ENCODE measurements at regions not wholly inside any gene's neighbourhood (a gene's known extent, or its start where the extent isn't known, plus 50 kb on each side); places are given as distances from the start of the nearest gene placed in this dataset.

GRCh38 chr13:63026285-63026797, 1610.7 kb upstream of the PCDH20 start:
- WGBS, 2 donors = 51 to 62% methylated on average over 3 of the region's 3 CpGs
- intact Hi-C loops (cut with DNase I) = no loop called here
- Histone ChIP-seq H3K4me3 (no peak overlapping the region), H3K9me3 (no peaks in the 10 kb centered on the region), H3K4me1 (no peaks in the 10 kb centered on the region), H3K36me3 (no peaks in the 10 kb centered on the region), H3K27me3 (no peaks in the 10 kb centered on the region), H3K27ac (no peak overlapping the region)
- no peak for TF ChIP-seq POLR2A (IDR thresholded peaks at IDR 0.05)
- TF ChIP-seq, protein P1, sequence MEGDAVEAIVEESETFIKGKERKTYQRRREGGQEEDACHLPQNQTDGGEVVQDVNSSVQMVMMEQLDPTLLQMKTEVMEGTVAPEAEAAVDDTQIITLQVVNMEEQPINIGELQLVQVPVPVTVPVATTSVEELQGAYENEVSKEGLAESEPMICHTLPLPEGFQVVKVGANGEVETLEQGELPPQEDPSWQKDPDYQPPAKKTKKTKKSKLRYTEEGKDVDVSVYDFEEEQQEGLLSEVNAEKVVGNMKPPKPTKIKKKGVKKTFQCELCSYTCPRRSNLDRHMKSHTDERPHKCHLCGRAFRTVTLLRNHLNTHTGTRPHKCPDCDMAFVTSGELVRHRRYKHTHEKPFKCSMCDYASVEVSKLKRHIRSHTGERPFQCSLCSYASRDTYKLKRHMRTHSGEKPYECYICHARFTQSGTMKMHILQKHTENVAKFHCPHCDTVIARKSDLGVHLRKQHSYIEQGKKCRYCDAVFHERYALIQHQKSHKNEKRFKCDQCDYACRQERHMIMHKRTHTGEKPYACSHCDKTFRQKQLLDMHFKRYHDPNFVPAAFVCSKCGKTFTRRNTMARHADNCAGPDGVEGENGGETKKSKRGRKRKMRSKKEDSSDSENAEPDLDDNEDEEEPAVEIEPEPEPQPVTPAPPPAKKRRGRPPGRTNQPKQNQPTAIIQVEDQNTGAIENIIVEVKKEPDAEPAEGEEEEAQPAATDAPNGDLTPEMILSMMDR (IDR thresholded peaks at IDR 0.05) = no peak
- no peak for DNase-seq

DNA sequence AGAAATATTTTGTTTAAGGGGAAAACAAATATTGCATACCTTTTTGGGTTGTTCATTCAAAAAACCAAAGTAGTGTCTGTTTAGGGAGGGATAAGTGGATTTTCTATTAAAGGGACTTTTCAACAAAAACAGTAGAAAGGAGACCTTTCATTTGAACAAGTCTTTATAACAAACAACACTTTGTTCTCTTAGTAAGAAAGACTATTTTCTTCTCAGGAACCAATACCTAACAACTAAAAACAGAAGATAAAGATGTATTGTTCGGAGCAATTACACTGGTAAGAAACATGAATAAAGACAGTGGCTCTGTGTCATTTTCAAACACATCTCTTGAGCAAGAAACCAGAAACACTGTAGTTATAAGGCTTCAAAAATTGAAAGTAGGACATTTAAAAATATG, 1610.1 kb upstream of the PCDH20 start:
- Histone ChIP-seq H3K27me3 (no peaks in the 10 kb centered on the region), H3K4me3 (no peak overlapping the region), H3K4me1 (no peaks in the 10 kb centered on the region), H3K9me3 (no peaks in the 10 kb centered on the region), H3K27ac (no peak overlapping the region), H3K36me3 (no peaks in the 10 kb centered on the region)
- 43 to 63% methylated on average over 1 of the region's 1 CpG for WGBS, 2 donors
- TF ChIP-seq POLR2A (IDR thresholded peaks at IDR 0.05) = no peak
- TF ChIP-seq, protein P1 (IDR thresholded peaks at IDR 0.05) = no peak
- intact Hi-C loops (cut with DNase I) = no loop called here
- no peak for DNase-seq

- intact Hi-C loops (cut with DNase I) = no loop called here
- TF ChIP-seq POLR2A (IDR thresholded peaks at IDR 0.05) = no peak
- TF ChIP-seq, protein P1 (IDR thresholded peaks at IDR 0.05) = no peak
- no peaks in the 10 kb centered on the region for H3K27me3 ChIP-seq
Observed at GRCh38 chr13:63024458-63024857, 1608.8 kb upstream of the PCDH20 start.

DNA sequence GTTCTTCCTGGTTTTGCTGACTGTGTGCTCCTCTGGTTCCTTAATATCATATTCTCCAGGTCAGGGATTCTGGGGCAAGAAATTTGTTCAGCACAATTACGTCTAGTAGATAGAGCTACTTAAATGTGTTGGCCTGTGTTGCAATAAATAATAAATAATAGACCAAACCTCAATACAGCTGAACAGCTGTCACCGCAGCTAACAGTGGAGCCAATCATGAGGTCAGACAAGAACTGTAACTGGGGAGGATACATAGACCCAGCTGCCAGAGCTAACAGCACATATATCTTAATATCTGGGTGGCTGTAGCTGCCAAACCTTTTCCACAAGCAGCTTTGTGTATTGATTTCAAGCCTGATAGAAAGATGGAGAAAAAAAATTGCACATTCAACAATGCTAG, 1596.3 kb upstream of the PCDH20 start:
- H3K27ac ChIP-seq = no peak overlapping the region
- no peaks in the 10 kb centered on the region for H3K4me1 ChIP-seq
- H3K27me3 ChIP-seq = no peaks in the 10 kb centered on the region
- no peak for DNase-seq
- peaks cover 0 to 21% (median 14%) of the 10 kb centered on the region in 3 donors for H3K9me3 ChIP-seq
- no peak overlapping the region for H3K4me3 ChIP-seq
- intact Hi-C loops (cut with DNase I) = no loop called here
- H3K36me3 ChIP-seq = no peaks in the 10 kb centered on the region
- no peak for TF ChIP-seq POLR2A (IDR thresholded peaks at IDR 0.05)
- TF ChIP-seq, protein P1 (IDR thresholded peaks at IDR 0.05) = no peak
- WGBS, 2 donors = 61 to 90% methylated on average over 2 of the region's 2 CpGs

More at GRCh38 chr13:63024458-63024857, 1608.8 kb upstream of the PCDH20 start:
- DNase-seq = no peak
- no peaks in the 10 kb centered on the region for H3K36me3 ChIP-seq
- WGBS, 2 donors = 54 to 60% methylated on average over 3 of the region's 3 CpGs
- H3K4me3 ChIP-seq = no peak overlapping the region
- no peak overlapping the region for H3K27ac ChIP-seq
- no peaks in the 10 kb centered on the region for H3K4me1 ChIP-seq
- H3K9me3 ChIP-seq = no peaks in the 10 kb centered on the region

DNA sequence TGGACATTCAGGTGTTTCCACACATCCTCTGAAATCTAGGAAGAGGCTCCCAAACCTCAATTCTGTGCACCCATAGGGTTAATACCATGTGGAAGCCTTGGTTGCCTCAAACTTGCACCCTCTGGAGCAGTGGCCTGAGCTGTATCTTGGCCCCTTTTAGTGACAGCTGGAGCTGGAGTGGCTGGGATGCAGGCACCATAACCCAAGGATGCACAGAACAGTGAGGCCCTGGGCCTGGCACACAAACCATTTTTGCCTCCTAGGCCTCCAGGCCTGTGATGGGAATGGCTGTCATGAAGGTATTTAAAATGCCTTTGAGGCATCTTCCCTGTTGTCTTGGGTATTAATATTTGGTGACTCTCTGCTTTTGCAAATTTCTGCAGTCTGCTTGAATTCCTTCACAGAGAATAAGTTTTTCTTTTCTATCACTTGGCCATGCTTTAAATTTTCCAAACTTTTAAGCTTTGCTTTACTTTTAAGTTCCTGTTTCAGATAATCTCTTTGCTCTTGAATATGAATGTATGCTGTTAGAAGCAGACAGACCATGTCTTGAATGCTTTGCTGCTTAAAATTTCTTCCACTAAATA, 1594.5 kb upstream of the PCDH20 start:
- Histone ChIP-seq H3K9me3 (peaks cover 0 to 19% (median 15%) of the 10 kb centered on the region in 3 donors), H3K27me3 (no peaks in the 10 kb centered on the region), H3K36me3 (no peaks in the 10 kb centered on the region), H3K4me3 (no peak overlapping the region), H3K4me1 (no peaks in the 10 kb centered on the region), H3K27ac (no peak overlapping the region)
- TF ChIP-seq, protein P1 (IDR thresholded peaks at IDR 0.05) = no peak
- no peak for TF ChIP-seq POLR2A (IDR thresholded peaks at IDR 0.05)
- intact Hi-C loops (cut with DNase I) = no loop called here
- no peak for DNase-seq
